ENCODE measurements at regions not wholly inside any gene's neighbourhood (a gene's known extent, or its start where the extent isn't known, plus 50 kb on each side); places are given as distances from the start of the nearest gene placed in this dataset.
"Not testable (repeated sequence)": the region's sequence is repeated elsewhere in the genome, so short reads cannot be mapped to it uniquely, and the experiment has no call there.

GRCh38 chr6:81906041-81906440 lies 153.6 kb upstream of the TENT5A start:
- DNase-seq (ENCODE audit: low read depth), result no peak

- no peak for DNase-seq (ENCODE audit: low read depth)
Measured at GRCh38 chr6:81901551-81901966, 149.1 kb upstream of the TENT5A start.

GRCh38 chr6:81900616-81901015 lies 148.1 kb upstream of the TENT5A start:
- no peak for DNase-seq (ENCODE audit: low read depth)

- no peak for DNase-seq (ENCODE audit: low read depth)
Measured at GRCh38 chr6:81897793-81898192, 145.3 kb upstream of the TENT5A start.

- no peak for DNase-seq (ENCODE audit: low read depth)
Measured at GRCh38 chr6:81896525-81897503, 144.3 kb upstream of the TENT5A start.

- peak; percentile 65 for DNase-seq (ENCODE audit: low read depth)
Measured at GRCh38 chr6:81895511-81896185, 143.2 kb upstream of the TENT5A start.

- no peak for DNase-seq (ENCODE audit: low read depth)
Measured at GRCh38 chr6:81894788-81895271, 142.3 kb upstream of the TENT5A start.

- peak; percentile 76 for DNase-seq (ENCODE audit: low read depth)
Measured at GRCh38 chr6:81894306-81894705, 141.8 kb upstream of the TENT5A start.

GRCh38 chr6:81892891-81893290 lies 140.4 kb upstream of the TENT5A start:
- no peak for DNase-seq (ENCODE audit: low read depth)

GRCh38 chr6:81891874-81892273 lies 139.4 kb upstream of the TENT5A start:
- no peak for DNase-seq (ENCODE audit: low read depth)

- peak; percentile 86 for DNase-seq (ENCODE audit: low read depth)
Measured at GRCh38 chr6:81890846-81891245, 138.4 kb upstream of the TENT5A start.

- DNase-seq (ENCODE audit: low read depth), result no peak
Measured at GRCh38 chr6:81889377-81890053, 137.0 kb upstream of the TENT5A start.

GRCh38 chr6:81886909-81887308 lies 134.4 kb upstream of the TENT5A start:
- DNase-seq (ENCODE audit: low read depth), result not testable (repeated sequence)

GRCh38 chr6:81886157-81886556 lies 133.7 kb upstream of the TENT5A start:
- DNase-seq (ENCODE audit: low read depth), result no peak

GRCh38 chr6:81881660-81882059 lies 129.2 kb upstream of the TENT5A start:
- no peak for DNase-seq (ENCODE audit: low read depth)

- no peak for DNase-seq (ENCODE audit: low read depth)
Measured at GRCh38 chr6:81878479-81878878, 126.0 kb upstream of the TENT5A start.

- no peak for DNase-seq (ENCODE audit: low read depth)
Measured at GRCh38 chr6:81876971-81877370, 124.5 kb upstream of the TENT5A start.

GRCh38 chr6:81875782-81876293 lies 123.4 kb upstream of the TENT5A start:
- DNase-seq (ENCODE audit: low read depth), result no peak

GRCh38 chr6:81869749-81870508 lies 117.4 kb upstream of the TENT5A start:
- not testable (repeated sequence) for DNase-seq (ENCODE audit: low read depth)

- DNase-seq (ENCODE audit: low read depth), result peak; percentile 77
Measured at GRCh38 chr6:81865712-81866111, 113.2 kb upstream of the TENT5A start.

GRCh38 chr6:81864124-81864523 lies 111.6 kb upstream of the TENT5A start:
- DNase-seq (ENCODE audit: low read depth), result no peak
